NCI-H128 (cell line): ENCODE measurements at regions not wholly inside any gene's neighbourhood (a gene's known extent, or its start where the extent isn't known, plus 50 kb on each side); places are given as distances from the start of the nearest gene placed in this dataset.
"Not testable (repeated sequence)": the region's sequence is repeated elsewhere in the genome, so short reads cannot be mapped to it uniquely, and the experiment has no call there.

ENCODE experiments used
- DNase-seq: peaks from one replicate; lab custom pipeline; 2025; ENCODE audit not compliant: unreplicated experiment; lab: John Stamatoyannopoulos, UW

DNA sequence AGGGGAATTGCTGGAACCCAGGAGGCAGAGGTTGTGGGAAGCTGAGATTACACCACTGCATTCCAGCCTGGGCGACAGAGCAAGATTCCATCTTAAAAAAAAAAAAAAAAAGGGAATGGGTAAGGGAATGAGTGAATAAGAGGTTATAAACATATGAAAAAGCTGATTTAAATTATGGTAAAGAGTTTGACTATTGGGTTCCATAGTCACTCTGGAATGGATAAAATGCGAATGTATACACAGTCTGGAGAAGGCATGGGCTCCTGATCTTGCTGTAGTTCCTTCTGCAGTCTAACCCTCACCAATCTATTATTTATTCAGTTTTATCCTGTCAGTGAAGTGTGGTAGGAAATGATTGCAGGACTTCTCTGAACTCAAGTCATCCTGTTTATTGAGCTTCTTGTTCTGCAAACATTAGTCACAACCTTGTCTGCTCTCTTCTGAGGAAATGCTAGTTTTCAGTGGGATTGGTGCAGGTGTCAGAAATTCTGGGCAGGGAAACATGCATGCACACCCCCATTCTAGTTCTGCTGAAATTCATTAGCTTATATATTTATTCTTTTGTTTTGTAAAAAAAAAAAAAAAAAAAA, 190.9 kb upstream of the CFAP20DC start:
- DNase-seq, result no peak

DNA sequence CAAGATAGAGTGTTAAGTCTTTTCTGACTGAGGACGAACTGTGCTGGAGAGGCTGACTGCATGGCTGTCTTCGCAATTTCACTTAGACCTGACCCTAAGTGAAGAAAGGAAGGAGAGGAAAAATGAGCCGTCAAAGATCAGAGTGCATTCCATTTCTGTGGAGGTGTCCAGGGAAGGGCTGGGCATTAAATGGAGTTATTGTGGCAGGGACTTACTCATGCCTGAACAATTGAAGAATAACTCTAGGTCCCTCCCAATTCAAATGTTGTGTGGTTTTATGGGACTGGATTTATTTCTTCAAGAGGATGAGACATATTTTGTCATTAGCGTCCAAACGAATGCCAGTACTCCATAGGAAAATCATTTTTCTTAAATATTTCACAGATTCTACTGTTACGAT, 187.3 kb upstream of the CFAP20DC start:
- no peak for DNase-seq

DNA sequence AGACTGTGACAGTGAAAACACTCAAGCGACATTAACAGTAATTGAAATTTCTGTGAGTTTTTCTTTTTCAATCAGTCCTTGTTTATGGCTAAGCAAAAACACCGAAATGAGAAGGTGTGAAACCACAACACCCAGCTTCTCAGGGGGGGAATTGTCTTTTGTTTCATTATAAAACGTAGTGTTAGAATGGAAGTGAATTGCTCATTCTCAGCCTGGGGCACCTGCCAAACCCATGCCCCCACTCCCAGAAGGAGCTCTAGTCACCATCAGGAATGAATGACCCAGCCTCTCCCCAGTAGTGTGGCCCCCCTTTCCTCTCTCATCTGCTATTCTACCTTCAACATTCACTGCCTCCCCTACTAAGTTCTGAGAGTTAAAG, 185.8 kb upstream of the CFAP20DC start:
- DNase-seq, result no peak

DNA sequence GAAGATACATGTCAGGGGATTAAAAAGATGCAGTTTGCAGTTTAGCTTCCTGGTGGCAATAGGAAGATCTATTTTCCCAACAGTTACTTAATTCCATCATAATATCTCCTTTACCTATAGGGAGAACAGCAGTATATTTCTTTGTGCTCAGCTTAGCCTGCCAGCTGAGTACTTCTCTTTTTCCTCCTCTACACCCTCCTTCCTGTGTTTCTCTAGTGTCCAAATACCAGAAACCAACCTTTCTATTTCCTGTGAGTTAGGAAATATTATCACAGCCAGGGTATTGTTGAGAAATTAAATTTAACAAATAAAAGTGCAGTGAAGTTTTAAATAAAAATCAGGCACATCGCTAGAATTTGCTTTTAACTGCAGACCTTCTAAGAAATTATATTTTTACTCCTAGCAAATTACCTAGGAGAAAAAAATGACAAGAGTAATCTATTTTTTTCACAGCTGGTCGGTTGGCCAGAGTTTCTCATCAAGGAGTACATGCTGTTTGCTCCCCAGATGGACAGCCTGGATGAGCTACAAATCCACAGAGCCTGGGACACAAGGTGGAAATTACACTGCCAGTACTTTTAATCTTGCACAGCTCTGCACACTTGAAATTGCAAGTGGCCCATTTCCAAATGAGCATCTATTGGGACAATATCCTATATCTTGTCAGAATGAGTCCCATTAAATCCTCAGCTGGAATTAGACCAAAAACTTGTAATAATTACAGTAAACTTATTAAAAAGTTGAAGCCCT, 185.2 kb upstream of the CFAP20DC start:
- no peak for DNase-seq

DNA sequence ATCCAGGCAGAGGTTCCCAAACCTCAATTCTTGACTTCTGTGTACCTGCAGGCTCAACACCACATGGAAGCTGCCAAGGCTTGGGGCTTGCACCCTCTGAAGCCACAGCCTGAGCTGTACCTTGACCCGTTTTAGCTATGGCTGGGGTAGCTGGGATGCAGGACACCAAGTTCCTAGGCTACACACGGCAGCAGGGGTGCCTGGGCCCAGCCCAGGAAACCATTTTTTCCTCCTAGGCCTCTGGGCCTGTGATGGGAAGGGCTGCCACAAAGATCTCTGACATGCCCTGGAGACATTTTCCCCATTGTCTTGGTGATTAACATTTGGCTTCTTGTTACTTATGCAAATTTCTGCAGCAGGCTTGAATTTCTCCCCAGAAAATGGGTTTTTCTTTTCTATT, 180.6 kb upstream of the CFAP20DC start:
- not testable (repeated sequence) for DNase-seq

DNA sequence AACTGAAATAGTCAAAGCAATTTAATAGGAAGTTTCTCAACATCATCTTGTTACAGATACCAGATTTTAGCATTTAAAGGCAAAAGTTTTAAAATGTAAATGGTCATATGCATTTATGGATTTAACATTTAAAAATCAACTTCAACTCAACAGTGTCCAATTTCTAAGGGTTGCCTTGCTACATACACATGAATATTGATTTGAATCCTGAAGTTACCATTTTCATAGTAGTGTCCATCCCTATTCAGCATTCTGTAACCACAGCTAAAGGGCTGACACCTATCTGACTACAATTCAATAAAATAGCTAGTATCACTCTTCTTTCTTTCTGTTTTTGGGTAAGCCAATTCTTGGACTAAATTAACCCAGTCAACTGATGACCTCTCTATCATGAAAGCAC, 164.0 kb upstream of the CFAP20DC start:
- DNase-seq, result no peak

DNA sequence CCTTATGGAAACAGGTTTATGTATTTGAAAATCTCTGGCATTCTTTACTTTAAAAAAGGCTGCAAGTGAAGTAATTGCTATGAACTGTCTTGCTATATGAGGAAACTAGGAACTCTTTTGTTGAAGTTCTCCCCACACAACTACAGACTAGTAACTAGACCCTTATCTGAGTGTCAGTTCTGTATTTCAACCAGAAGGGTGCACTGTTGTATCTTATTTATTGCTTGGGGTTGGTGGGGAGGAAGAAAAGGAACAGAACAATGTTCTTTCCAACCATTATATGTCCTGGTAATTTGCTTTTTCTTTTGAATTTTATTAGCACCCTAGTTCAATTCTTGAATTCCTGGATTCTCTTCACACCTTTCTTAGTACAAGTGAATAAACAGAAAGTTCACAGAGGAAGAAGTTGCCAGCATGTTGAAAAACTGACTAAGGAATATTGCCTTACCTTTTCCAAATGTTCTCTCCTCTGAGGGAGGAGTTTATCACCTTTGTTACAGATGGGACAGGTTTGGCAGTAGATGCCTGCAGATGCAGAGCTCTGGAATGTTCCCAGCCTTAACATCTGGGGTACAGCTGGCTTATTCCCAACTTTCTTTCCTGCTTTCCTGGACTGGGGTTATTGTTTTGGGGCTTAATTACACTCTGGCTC, 162.4 kb upstream of the CFAP20DC start:
- peak; percentile 53 for DNase-seq

DNA sequence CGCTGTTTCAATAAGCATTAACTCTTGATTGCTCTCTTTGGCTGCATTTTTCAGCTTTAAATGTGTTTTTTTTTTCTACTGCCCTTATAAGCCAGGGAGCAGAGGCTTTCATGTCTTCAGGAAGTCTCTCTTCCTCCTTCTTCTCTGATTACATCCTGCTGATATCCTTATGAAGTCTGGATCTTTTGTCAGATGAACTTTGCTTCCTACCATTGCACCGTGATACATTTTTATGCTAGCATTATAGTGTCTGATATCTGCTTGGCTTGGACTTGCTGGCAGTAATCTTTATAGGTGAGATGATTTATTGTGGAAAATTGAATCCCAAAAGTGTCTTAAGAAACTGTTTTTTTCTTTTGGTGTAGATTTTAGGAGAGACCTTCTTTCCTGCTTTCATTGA, 160.4 kb upstream of the CFAP20DC start:
- no peak for DNase-seq

DNA sequence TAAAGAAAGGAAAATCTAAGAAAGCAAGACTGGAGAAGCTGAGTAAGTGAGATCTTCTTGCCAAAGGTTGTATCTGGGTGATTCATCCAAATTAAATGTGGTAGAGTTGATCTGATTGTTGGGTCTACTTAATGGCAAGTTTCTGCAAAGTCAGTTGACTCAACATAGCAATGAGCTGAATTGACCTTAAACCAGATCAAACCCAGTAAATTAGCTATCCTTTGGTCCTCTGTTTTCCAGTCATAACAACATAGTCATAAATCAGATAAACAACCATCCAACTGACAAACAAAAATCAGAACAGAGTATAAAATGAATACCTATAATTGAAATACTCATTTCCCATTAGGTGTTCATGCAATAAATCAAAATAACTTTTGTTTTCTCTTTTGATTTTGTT, 142.6 kb upstream of the CFAP20DC start:
- DNase-seq, result no peak

DNA sequence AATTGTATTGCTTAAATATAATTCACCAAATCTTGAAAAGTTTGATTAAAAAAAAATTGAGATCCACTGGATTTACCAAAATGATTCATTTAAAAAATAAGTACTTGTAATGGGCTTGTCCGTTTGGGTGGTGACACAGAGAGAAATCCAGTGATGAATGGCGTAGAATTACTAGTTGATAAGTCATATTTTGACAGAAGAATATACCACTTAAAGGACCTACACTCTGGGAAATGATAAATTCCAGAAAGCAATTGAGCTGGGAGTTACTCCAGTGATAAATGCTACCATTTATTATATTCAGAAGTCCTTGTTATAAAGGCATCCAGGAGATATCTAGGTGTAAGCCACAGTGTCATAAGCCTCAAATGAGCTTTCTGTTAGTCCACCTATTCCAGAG, 141.8 kb upstream of the CFAP20DC start:
- DNase-seq, result no peak

DNA sequence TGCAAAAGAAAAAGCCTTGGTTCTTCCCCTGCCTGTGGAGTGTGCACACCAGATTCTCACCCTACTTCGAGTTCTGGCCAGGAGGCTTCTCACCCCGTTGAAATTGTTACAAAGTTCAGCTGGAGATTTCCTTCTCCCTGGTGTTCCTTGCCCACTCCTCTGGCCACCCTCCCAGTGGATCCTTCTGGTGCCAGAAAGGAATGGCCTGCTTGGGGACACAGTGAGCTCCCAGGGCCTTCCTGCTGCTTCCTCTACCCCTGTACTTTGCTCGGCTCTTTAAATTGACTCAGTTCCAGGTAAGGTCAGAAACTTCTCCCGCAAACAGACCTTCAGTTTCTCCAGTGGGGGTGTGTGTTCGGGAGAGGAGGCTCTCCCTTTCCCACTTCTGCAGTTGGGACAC, 140.1 kb upstream of the CFAP20DC start:
- no peak for DNase-seq

DNA sequence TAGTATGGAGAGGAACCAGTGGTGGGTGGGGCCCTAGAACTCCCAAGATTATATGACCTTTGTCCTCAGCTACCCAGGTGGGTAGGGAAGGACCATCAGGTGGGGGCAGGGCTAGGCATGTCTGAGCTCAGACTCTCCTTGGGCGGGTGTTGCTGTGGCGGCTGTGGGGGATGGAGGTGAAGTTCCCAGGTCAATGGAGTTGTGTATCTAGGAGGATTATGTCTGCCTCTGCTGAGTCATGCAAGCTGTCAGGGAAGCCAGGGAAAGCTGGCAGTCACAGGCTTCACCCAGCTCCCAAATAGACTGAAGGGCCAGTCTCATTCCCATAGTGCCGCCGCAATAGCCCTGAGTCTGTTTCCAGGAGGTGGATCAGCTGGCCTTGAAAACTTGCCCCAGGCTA, 139.7 kb upstream of the CFAP20DC start:
- no peak for DNase-seq

DNA sequence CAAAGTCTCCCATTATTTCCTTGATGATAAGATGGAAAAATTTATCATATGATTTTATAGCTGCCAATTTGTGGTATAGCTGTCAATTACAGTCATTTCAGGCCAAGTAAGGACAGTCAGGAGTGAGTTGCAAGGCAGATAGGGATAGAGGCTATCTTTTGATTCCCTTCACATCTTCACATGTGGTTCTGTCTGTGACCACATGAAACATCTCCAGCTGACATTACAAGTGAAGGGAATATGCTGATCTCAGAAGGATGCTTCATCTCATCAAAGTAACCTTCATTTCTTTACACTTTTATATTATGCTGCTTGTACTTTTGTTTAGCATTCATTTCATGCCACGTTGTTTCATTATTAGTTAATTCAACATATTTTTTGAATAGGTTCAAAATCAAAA, 136.9 kb upstream of the CFAP20DC start:
- no peak for DNase-seq

DNA sequence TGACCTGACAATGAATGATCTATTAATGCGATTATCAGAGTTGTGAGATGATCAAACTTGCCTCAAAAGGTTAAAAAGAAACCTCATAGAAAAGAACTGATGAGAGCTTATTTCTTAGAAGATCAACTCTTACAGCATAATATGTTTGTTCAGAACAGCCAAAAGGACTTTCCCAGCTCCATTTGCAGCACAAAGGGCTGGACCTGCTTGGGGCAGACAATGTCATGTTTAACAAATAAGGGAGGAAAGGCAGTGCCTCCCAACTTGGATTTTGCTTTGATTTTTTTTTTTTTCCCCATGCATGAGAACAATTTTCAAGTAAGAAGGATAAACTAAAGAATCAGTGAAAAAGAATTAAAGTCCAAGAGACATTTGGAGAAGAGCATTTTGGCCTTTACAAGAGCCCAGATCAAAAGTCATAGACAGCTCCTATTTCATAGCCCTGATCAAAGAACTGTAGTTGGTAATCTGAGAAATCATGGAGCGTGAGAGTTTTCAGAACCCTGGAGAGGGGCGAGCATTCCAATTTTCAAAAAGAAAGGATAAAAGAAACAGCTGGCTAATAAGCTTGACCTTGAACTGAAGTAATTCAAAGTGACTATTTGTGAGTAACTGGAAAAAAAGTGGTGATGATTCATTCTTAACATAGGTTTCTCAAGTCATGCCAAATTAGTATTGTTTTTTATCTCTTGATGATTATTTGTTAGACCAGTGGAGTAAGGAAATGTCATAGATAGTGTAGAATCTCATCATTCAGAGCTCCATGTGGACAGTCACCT, 136.0 kb upstream of the CFAP20DC start:
- DNase-seq, result no peak

DNA sequence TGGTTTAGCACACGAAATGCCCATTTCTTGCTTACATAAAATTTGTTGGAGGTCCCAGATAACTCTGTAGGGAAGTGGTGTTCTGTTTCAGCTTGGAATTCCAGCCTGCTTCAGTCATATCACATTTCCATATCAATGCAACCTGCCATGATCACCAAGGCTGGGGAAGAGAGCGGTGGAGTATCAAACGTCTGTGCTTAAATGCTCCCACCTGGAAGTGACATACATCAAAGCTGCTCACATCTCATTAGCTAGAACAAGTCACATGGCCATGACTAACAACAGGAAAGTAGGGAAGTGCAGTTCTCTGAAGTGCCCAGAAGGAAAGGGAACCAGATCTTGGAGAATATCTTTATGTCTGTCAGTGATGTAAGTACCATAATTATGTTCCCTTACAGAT, 130.2 kb upstream of the CFAP20DC start:
- no peak for DNase-seq

DNA sequence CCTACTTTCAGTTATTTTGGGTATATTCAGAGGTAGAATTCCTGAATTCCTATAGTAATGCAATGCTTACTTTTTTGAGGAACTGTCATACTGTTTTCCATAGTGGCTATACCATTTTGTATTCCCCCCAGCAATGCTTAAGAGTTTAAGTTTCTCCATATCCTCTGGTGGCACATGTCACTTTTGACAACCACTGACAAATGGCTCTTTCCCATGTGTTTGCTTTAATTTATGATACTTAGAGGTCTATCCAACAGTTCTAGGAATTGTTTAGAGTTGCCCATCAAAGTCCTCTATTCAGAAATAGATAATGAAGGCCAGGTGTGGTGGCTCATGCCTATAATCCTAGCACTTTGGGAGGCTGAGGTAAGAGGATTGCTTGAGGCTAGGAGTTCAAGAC, 128.9 kb upstream of the CFAP20DC start:
- DNase-seq, result no peak

DNA sequence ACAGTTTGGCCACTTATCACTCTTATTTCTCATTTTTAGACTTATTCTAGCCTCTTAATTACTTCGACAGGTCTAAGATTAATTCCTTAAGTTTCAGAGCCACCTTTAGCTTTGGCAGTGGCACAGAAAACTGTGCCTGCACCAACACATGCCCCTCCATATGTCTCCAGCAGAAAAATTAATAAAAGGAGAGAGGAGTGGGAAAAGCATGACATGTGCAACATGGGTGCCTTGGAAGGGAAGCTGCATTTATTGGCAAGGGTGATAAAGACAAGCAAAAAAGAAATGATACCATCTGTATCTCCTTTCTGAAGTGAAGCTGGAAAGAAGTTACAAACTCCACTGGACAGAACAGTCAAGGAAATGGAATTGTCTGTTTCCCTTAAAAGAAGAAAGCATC, 121.7 kb upstream of the CFAP20DC start:
- no peak for DNase-seq

DNA sequence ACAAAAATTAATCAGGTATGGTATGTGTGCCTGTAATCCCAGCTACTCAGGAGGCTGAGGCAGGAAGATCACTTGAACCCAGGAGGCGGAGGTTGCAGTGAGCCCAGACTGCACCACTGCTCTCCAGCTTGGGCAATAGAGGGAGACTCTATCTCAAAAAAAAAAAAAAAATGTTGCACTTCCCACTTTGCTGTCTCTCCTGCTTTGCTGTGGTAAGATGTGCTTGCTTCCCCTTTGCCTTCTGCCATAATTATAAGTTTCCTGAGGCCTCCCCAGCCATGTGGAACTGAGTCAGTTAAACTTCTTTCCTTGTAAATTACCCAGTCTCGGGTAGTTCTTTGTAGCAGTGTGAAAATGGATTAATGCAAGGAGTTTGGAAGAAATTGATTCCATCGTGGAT, 120.3 kb upstream of the CFAP20DC start:
- DNase-seq, result not testable (repeated sequence)

DNA sequence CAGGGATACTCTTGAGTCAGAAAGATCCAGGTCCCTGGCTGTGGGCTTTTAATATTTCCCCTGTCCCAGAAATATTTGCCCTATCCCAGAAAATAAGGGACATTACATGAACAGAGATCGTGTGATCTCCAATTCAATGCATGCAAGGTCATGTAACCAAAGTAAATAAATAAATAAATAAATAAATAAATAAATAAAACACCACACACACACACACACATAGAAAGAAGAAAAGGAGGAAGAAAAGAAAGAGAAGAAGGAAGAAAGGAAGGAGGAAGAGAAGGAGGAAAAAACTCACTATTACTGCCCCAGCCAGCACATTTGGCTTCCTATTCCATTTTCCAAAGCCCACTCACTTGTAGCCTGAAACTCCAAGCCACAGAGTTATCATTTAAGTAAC, 117.9 kb upstream of the CFAP20DC start:
- DNase-seq, result no peak

DNA sequence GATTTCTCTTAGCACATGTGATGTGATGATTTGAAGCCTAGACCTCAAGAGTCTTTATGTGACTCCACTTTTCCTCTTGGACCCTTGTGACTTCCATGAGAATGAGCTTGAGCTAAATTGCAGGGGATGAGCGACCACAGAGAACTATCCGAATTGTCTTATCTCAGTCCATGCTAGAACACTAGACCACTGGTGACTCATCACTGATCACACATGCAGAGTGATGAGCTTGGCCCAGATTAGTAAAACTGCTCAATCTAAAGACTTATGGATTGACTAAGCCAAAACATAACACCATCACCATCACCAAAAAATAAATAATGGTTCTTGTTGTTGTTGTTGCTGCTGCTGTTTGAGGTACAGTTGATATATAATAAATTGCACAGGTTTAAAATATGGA, 114.1 kb upstream of the CFAP20DC start:
- no peak for DNase-seq

DNA sequence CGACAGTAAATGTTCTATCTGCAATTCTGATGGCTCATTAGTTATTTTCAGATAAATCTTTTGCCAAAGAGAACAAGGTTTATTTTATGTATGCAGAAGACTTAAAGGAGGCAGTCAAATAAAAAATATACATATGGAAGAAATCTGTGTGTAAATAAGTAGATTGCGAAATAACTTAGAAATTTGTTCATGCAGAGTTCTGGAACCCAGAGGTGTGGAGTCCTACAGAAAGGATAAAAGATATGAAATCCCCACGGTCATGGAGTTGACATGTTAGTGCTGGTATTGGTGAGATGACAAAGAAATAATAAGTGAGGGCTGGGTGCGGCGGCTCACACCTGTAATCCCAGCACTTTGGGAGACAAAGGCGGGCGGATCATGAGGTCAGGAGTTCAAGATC, 111.2 kb upstream of the CFAP20DC start:
- no peak for DNase-seq
